Activated CD8-positive, alpha-beta memory T cell treated with anti-CD3 and anti-CD28 coated beads for 48 hours (primary cell): ENCODE measurements at regions not wholly inside any gene's neighbourhood (a gene's known extent, or its start where the extent isn't known, plus 50 kb on each side); places are given as distances from the start of the nearest gene placed in this dataset.
"Not testable (repeated sequence)": the region's sequence is repeated elsewhere in the genome, so short reads cannot be mapped to it uniquely, and the experiment has no call there.

Experiments
- DNase-seq, 3 experiments: peaks; one replicate each; pipeline ENCODE4 v3.0.0-alpha.2; 2020; ENCODE audit warnings: low read depth in 2 of 3, low spot score in 2 of 3

DNA sequence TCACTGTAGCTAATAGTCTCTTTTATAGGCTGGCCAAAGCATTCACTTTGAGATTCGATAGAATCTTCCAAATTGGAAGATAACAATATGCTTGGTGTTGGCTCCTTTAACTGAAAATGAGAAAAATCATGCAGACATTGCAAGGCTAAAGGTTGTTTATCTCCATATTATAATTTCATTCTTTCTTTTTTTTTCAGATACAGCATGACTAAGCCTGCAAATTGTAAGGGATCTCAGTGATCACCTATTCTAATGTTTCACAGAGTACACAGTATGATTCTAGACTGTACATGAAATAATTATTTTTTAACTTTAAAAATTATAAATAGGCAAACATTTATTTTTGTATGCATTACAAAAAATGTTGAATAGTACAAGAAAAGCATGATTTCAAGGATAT, 451.7 kb upstream of the DDI1 start:
- no peak for DNase-seq

DNA sequence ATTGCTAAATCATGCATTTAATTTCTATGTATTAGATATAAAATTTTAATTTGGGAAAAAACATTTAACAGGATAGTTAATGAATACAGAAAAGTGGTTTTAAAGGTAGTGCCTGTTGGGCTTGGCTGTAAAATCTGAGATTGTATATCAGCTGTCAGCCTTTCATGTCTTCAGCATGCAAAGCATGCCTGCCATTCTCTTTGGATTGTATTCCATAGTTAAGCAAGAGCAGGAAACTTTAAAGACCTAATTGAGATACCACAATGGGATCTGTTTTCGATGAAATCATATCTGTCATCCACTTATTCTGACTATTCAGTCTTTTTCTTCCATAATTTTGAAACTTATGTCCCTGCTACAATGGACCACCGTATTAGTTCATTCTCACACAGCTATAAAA, 451.0 kb upstream of the DDI1 start:
- DNase-seq: no peak

DNA sequence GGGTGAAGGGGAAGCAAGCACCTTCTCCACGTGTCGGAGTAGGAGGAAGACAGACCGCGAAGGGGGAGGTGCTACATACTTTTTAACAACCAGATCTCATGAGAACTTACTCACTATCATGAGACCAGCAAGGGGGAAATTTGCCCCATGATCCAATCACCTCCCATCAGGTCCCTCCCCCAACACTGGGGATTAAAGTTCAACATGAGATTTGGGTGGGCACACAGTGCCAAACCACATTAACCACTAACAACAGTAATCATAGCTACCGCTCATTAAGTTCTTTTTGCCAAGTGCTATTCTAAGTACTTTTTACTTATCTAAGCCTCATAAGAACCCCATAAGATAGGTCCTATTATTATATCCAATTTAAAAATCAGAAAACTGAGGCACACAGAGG, 450.5 kb upstream of the DDI1 start:
- DNase-seq: no peak

- DNase-seq: no peak
These were observed 449.7 kb upstream of the DDI1 start for GRCh38 chr11:103586756-103587155.

DNA sequence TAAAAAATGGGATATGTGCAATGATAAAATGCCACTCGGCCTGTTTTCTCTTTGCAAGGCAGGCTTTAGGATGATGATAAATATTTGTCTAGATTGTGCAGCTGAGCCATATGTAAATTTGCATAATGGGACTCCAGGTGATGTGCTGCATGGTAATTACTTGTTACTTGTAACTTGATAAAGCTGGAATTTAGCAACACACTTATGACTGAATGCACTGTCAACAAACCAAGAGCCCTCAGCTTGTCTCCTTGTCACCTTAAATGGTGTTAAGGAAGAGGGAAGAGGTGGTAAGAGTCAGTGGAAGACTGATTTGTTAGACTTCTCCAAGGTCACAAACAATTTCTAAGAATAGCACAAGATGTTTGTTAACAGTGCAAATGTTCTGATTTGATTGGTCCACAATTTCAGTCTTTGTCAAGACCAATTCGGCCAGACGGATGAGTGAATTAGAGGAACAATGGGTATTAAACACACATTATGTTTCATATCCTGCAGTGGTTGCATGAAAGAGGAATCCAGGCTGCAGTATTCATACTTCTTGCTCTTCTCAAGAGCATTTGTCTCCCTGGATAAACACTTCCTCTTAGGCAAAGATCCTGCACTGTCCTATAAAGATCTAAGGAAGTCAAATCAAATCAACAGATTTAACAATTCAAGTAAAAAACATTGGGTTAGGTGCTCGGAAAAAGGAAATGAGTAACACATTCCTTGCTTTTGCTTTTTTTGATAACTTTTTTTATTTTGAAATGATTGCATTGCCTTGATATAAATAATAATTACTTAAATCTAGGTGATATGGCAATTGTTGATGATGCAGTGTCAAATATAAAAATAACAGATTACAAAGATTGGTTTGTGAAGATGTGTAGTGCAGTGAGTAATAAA, 448.3 kb upstream of the DDI1 start:
- no peak for DNase-seq

DNA sequence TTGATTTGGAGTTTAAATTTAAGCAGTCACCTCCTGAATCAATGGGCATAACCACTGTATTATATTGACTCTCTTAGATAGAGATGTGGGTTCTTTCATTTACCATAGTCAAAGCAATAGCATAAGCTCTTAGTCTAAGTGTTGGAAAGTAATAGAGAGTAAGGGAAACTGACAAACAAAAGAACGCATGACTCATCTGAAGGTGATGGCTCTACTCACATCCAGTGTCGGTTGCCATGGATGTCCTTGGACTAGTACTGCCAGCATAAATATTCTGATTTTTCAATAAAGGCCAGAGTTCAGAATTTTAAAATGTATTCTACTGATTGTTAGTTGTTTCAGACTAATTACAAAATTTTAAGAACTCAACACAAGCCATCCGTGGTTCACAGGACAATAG, 444.9 kb upstream of the DDI1 start:
- DNase-seq: no peak

DNA sequence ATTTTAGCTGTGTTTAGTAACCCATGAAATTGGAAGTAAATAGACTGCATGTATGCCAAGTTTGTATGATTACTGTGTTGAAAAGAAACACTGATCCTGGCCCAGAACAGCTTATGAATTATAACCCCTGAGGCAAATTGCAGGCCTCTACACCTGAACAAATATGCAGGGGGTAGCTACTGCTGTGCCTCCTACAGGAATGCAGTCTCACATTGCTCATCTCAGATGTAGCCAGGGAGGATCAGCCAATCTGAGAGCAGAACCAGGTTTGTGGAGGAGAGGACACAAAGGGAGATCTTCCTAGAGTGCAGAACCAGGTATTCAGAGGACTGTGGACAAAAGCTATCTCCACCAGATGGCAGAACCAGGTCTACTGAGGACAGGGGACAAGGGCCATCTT, 442.2 kb upstream of the DDI1 start:
- no peak for DNase-seq

DNA sequence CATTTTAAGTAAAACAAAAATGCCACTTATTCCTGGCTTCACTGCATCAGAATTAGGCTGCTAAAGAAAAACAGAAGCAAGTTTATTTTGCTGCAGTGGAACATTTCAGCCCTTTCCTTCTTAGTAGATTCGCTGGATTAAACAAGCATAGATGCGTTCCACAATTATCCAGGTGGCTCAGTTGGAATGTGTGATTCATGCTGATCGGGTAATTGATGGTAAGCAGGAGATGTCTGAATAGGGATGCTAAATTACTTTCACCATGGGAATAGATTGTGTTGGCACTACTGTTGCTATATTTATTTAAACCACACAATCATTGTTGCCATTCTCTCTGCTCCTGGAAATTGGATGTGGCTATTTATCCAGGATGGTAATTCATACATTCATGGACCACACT, 440.1 kb upstream of the DDI1 start:
- no peak for DNase-seq

- DNase-seq: no peak
These were observed 435.1 kb upstream of the DDI1 start for GRCh38 chr11:103601225-103601846.

- no peak for DNase-seq
These were observed 433.6 kb upstream of the DDI1 start for GRCh38 chr11:103602840-103603239.

- no peak for DNase-seq
These were observed 432.1 kb upstream of the DDI1 start for GRCh38 chr11:103604310-103604709.

DNA sequence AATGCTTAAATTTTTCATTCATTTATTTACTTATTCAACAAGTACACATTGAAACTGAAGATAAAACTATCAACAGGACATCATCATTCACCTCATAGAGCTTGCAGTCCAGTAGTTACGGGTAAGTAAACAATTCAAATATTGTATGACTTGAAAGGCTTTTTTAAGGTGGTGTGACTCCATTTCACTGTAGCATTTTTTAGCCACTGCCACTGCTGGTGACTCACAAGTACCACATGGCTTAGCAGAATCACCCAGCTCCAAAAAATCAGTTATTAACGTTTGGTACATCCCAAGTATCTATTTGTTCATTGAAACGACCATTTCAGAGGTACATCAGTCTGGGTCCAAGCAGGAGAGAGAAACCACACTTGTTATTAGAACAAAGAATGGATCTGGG, 427.9 kb upstream of the DDI1 start:
- no peak for DNase-seq

GRCh38 chr11:103609117-103610066, 427.0 kb upstream of the DDI1 start:
- DNase-seq: no peak

DNA sequence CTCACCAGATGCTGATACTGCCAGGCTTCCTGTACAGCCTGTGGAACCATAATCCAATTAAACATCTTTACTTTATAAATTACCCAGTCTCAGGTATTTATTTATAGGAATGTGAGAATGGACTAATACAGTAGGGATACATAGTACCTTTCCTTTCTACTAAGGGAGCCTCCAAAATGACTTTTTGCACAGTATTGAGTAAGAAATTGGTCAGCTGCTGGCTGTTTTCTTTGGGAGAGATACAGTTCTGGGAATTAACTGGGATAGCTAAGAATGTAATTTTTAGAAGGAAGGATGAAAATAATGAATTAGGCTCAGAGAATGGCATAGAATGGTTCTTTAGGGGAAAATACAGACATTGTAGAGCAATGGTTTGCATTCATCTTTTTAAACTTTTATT, 426.0 kb upstream of the DDI1 start:
- no peak for DNase-seq

GRCh38 chr11:103611526-103612260, 424.7 kb upstream of the DDI1 start:
- not testable (repeated sequence) for DNase-seq

DNA sequence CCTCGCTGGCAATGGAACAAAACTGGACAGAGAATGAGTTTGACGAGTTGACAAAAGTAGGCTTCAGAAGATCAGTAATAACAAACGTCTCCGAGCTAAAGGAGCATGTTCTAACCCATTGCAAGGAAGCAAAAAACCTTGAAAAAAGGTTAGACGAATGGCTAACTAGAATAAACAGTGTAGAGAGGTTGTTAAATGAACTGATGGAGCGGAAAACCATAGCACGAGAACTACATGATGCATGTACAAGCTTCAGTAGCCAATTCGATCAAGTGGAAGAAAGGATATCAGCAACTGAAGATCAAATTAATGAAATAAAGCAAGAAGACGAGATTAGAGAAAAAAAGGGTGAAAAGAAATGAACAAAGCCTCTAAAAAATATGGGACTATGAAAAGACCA, 424.0 kb upstream of the DDI1 start:
- not testable (repeated sequence) for DNase-seq

GRCh38 chr11:103616586-103616985, 419.9 kb upstream of the DDI1 start:
- DNase-seq: not testable (repeated sequence)

DNA sequence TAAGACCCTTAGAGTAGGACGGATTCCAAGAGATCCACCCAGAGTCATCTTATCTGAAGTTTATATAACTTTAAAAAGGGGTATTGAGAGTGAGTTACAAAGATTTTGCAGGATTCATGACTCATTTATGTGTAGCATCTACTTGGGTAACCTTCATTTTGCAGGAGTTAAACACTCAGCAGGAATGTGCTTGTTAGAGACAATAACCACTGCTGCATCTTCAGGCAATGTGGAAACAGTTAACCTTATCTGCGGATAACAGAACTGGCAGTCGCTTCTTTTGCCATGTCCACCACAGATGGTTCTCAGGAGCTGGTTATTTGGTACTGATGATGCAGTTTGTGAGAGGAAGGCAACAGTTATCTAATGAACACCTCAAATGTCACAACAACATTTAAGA, 417.9 kb upstream of the DDI1 start:
- DNase-seq: no peak

DNA sequence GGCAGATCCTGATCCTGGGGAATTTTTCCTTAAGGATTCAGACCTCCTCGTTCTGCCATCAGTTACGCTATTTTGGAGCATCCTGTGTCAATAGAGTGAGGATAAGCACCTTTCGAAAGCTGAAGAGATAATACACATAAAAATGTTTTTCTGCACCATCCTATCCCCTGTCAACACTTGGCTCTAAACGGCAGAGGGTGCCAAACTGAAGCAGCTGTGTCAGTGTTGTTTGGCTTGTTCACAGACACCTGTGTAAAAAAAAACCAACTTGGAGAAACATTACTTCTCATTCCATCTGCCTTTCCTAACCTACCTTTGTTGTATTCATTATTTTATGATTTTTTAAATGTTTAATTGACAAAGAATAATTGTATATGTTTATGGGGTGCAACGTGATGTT, 417.0 kb upstream of the DDI1 start:
- DNase-seq: no peak

DNA sequence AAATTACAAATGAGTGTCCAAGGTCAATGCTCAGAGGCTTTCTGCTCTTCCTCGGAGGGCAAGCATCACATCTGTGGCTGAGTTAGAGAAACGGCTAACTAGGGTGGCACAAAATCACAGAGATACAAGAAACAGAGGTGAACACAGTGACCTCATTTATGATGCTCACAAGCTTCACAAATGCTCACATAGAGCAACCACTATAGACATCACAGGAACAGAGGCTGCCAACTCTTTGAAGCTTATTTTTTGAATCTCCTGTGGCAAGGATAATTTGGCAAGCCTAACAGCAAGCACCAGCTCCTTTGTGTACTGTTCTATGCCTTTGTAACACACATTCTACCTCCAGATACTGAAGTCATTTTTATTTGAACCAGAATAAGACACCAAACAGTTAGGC, 416.5 kb upstream of the DDI1 start:
- no peak for DNase-seq

DNA sequence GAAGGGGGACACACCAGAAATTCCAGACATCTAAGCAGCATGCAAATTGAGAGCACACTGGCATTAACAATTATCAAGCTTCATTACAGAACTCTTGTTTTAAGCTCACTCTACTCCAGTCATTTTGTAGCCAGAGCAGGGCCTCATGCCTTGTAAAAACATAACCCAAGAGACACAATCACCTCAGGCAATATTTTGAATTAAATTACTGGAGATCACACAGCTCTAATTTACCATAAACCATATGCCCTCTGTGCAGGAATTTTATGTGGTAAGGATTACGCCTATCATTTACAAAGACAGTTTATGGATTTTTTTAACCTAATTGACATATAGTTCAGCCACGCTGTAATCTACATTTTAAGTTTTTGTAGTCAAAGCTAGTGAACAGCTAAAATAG, 414.1 kb upstream of the DDI1 start:
- no peak for DNase-seq
